NCI-H345 treated with DMSO at 0.1 percent for 48 hours (cell line): ENCODE measurements at regions not wholly inside any gene's neighbourhood (a gene's known extent, or its start where the extent isn't known, plus 50 kb on each side); places are given as distances from the start of the nearest gene placed in this dataset.

Experiments used
- DNase-seq: peaks from one replicate; lab custom pipeline; 2025; ENCODE audit not compliant: unreplicated experiment; lab: John Stamatoyannopoulos, UW

GRCh38 chr12:132395192-132395907, 66.0 kb upstream of the GALNT9 start:
- no peak for DNase-seq

GRCh38 chr12:132393991-132394949, 64.9 kb upstream of the GALNT9 start:
- no peak for DNase-seq

GRCh38 chr12:132393245-132393795, 63.9 kb upstream of the GALNT9 start:
- no peak for DNase-seq

GRCh38 chr12:132392389-132393244, 63.2 kb upstream of the GALNT9 start:
- DNase-seq, result no peak

- no peak for DNase-seq
These were observed 62.1 kb upstream of the GALNT9 start for GRCh38 chr12:132391326-132392041.

GRCh38 chr12:132390287-132391076, 61.1 kb upstream of the GALNT9 start:
- no peak for DNase-seq

- DNase-seq, result no peak
These were observed 60.3 kb upstream of the GALNT9 start for GRCh38 chr12:132389526-132390286.

- DNase-seq, result no peak
These were observed 59.6 kb upstream of the GALNT9 start for GRCh38 chr12:132389026-132389425.

GRCh38 chr12:132388379-132389015, 59.1 kb upstream of the GALNT9 start:
- DNase-seq, result no peak

GRCh38 chr12:132386926-132387497, 57.6 kb upstream of the GALNT9 start:
- DNase-seq, result no peak

GRCh38 chr12:132385923-132386751, 56.7 kb upstream of the GALNT9 start:
- DNase-seq, result no peak

GRCh38 chr12:132384916-132385774, 55.8 kb upstream of the GALNT9 start:
- no peak for DNase-seq

GRCh38 chr12:132380641-132381040, 51.3 kb upstream of the GALNT9 start:
- no peak for DNase-seq

- no peak for DNase-seq
These were observed 50.6 kb upstream of the GALNT9 start for GRCh38 chr12:132379996-132380395.

- no peak for DNase-seq
These were observed 50.2 kb upstream of the GALNT9 start for GRCh38 chr12:132379576-132379975.
